Transverse colon (tissue), 4 donors: ENCODE measurements at regions not wholly inside any gene's neighbourhood (a gene's known extent, or its start where the extent isn't known, plus 50 kb on each side); places are given as distances from the start of the nearest gene placed in this dataset.

Source experiments
- DNase-seq: peaks from one replicate; pipeline ENCODE4 v3.0.0-alpha.2; 2019
- H3K27ac ChIP-seq, 4 donors: fragments of 200-600 bp; sonication (generic); 2 replicates each; pipeline ENCODE4 v1.5.1; 2016 to 2018; ENCODE audit warnings: inconsistent platforms in 4 of 4
- H3K27me3 ChIP-seq: fragments of 200-600 bp; sonication (generic); 2 replicates; pipeline ENCODE4 v1.5.1; 2017; ENCODE audit warnings: inconsistent platforms
- H3K36me3 ChIP-seq, 4 donors: fragments of 200-600 bp; sonication (generic); 2 replicates each; pipeline ENCODE4 v1.5.1; 2017 to 2019; ENCODE audit warnings: inconsistent platforms in 4 of 4
- H3K4me1 ChIP-seq, 4 donors: fragments of 200-600 bp; sonication (generic); 2 replicates each; pipeline ENCODE4 v1.5.1; 2017 to 2020; ENCODE audit warnings: inconsistent platforms in 4 of 4
- H3K4me3 ChIP-seq, 4 donors: fragments of 200-600 bp; sonication (generic); 1 replicate in 1 of 4; 2 replicates in 3 of 4; pipeline versions ENCODE4 v1.5.1 to v1.6.1; 2017 to 2019; ENCODE audit warnings: inconsistent platforms in 4 of 4
- H3K9me3 ChIP-seq, 2 donors: fragments of 200-600 bp; sonication (generic); 2 replicates each; pipeline ENCODE4 v1.5.1; 2017 to 2019; ENCODE audit warnings: inconsistent platforms in 2 of 2
- EP300 ChIP-seq: sonication (generic); formaldehyde crosslinking; IDR thresholded peaks from one replicate; pipeline ENCODE4 v1.6.1; 2017; ENCODE audit warnings: antibody characterized with exemption, low read depth
- POLR2A ChIP-seq: fragments of 450-650 bp; IDR thresholded peaks from one replicate; pipeline ENCODE4 v1.6.1; 2016; ENCODE audit warnings: antibody characterized with exemption, mild to moderate bottlenecking, moderate library complexity
- POLR2AphosphoS5 ChIP-seq, 3 donors: sonication (generic); formaldehyde crosslinking; IDR thresholded peaks; one replicate each; pipeline ENCODE4 v1.6.1; 2016; ENCODE audit warnings: antibody characterized with exemption in 3 of 3
- WGBS, 2 donors: methylation state at CpG; one replicate each; pipeline ENCODE4 v1.1.5; 2018; ENCODE audit warnings: low coverage in 1 of 2; 5-methylcytosine and 5-hydroxymethylcytosine counted together
- in situ Hi-C, 4 donors: fragments of 200-750 bp; cut with MboI; loops; one replicate each; pipeline versions ENCODE4 v1.15.0 to v1.15.1; 2017; ENCODE audit warnings: low sequenced_read_pairs in 3 of 4, low pct_ligation_motif_present in 1 of 4, low pct_unique_long_range_greater_than_20kb in 1 of 4
- intact Hi-C: fragments of 100-400 bp; cut with DNase I; formaldehyde crosslinking; loops from one replicate; pipeline ENCODE4 v1.15.1; 2023; ENCODE audit warnings: low total_unique reads
- TF ChIP-seq, protein P1 (sequence below), 5 experiments: fragments of 200-600 bp in 3 of 5; fragments of 450-650 bp in 2 of 5; sonication (generic) in 3 of 5; IDR thresholded peaks; 1 replicate in 2 of 5; 2 replicates in 3 of 5; pipeline ENCODE4 v1.5.1; 2016 to 2017; ENCODE audit warnings: antibody characterized with exemption in 5 of 5, inconsistent platforms in 3 of 5, mild to moderate bottlenecking in 2 of 5, moderate library complexity in 1 of 5

DNA sequence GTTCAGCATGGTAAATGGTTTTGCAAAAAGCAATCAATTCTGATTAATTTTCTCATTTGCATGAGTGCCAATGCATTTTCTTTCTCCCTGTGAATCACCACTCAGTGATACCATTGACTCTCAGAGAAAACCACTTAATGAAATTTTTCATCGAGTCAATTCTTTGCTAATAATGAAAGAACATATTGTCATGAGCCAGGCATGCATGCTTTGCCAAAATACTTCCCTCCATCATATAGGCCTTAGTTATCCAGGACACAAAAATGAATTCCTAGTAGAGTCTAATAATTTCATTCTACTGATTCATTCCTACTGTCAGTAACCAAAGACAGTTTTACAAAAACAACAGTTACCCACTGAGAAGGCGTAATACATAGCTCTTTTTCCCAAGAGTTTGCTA, 680.0 kb downstream of the TRIML1 start:
- H3K27ac ChIP-seq, result no peak overlapping the region
- H3K36me3 ChIP-seq, result no peaks in the 10 kb centered on the region
- in situ Hi-C loops, result no loop called here
- H3K27me3 ChIP-seq, result no peaks in the 10 kb centered on the region
- peaks cover 0 to 3% of the 10 kb centered on the region in 2 donors for H3K9me3 ChIP-seq
- intact Hi-C loops, result no loop called here
- no peak for DNase-seq
- TF ChIP-seq POLR2A (no peak), POLR2AphosphoS5 (IDR thresholded peaks at IDR 0.05) (no peak), EP300 (no peak)
- TF ChIP-seq, protein P1, sequence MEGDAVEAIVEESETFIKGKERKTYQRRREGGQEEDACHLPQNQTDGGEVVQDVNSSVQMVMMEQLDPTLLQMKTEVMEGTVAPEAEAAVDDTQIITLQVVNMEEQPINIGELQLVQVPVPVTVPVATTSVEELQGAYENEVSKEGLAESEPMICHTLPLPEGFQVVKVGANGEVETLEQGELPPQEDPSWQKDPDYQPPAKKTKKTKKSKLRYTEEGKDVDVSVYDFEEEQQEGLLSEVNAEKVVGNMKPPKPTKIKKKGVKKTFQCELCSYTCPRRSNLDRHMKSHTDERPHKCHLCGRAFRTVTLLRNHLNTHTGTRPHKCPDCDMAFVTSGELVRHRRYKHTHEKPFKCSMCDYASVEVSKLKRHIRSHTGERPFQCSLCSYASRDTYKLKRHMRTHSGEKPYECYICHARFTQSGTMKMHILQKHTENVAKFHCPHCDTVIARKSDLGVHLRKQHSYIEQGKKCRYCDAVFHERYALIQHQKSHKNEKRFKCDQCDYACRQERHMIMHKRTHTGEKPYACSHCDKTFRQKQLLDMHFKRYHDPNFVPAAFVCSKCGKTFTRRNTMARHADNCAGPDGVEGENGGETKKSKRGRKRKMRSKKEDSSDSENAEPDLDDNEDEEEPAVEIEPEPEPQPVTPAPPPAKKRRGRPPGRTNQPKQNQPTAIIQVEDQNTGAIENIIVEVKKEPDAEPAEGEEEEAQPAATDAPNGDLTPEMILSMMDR (IDR thresholded peaks at IDR 0.05), result no peak
- no peak overlapping the region for H3K4me3 ChIP-seq
- H3K4me1 ChIP-seq, result no peaks in the 10 kb centered on the region
- WGBS, 2 donors, result 55 to 67% methylated on average over 2 of the region's 2 CpGs

DNA sequence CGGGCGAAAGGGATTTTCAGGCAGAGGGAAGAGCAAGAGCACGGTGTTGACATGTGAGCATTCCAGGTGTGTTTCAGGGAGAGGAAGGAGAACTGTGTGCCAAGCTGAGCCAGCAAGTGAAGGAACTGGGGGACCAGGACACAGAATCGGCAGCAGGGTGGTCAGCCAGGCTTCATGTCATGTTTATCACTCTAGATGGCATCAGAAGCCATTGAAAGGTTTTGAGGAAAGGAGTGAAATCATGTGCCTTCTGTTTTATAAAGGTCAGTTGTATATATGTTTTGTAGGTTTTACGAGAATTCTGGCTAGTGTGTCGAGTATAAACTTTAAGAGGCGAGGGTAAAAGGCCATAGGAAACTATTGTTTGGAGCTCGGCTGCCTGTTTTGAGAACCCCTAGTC, 682.3 kb downstream of the TRIML1 start:
- Histone ChIP-seq H3K4me1 (no peaks in the 10 kb centered on the region), H3K27me3 (no peaks in the 10 kb centered on the region), H3K36me3 (no peaks in the 10 kb centered on the region), H3K9me3 (peaks cover 0 to 3% of the 10 kb centered on the region in 2 donors), H3K4me3 (no peak overlapping the region), H3K27ac (no peak overlapping the region)
- in situ Hi-C loops (no loop called here), intact Hi-C loops (no loop called here)
- 37 to 67% methylated on average over 6 to 8 of the region's 8 CpGs for WGBS, 2 donors
- no peak for DNase-seq
- TF ChIP-seq EP300 (no peak), POLR2A (no peak), POLR2AphosphoS5 (IDR thresholded peaks at IDR 0.05) (no peak)
- TF ChIP-seq, protein P1 (IDR thresholded peaks at IDR 0.05), result no peak

DNA sequence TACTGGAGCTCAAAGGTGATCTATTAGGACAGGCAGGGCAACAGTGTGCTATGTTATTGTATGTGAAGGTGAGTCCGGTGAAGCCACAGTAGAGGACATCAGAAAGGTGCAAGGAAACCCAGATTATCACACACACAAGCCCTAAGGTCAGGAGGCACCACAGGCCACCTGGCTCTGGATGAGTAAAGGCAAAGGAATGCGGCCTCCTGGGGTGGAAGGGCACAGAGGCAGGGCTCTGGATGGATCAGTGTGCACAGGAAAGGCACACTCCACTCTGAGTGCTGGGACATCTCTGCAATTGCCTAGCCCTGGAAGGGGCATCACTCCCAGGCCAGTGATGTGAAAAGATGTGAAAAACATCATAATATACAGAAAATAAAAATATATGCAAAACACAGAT, 683.5 kb downstream of the TRIML1 start:
- Histone ChIP-seq H3K27ac (no peak overlapping the region), H3K36me3 (no peaks in the 10 kb centered on the region), H3K27me3 (no peaks in the 10 kb centered on the region), H3K9me3 (no peaks in the 10 kb centered on the region), H3K4me1 (no peaks in the 10 kb centered on the region), H3K4me3 (no peak overlapping the region)
- DNase-seq, result no peak
- 82 to 83% methylated on average over 1 to 2 of the region's 2 CpGs for WGBS, 2 donors
- intact Hi-C loops, result no loop called here
- TF ChIP-seq EP300 (no peak), POLR2AphosphoS5 (IDR thresholded peaks at IDR 0.05) (no peak), POLR2A (no peak)
- TF ChIP-seq, protein P1 (IDR thresholded peaks at IDR 0.05), result no peak
- in situ Hi-C loops, result no loop called here

DNA sequence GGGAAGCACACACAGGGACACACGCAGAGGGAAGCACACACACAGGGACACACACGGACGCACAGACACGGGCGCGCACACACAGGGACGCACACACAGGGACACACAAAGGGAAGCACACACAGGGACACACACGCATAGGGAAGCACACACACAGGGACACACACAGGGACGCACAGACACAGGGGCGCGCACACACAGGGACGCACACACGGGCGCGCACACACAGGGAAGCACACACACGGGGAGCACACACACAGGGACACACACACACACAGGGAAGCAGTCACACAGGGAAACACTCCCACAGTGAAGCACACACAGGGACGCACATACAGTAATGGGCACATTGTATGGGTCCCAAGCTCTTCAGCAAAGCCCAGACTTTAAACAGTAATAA, 685.3 kb downstream of the TRIML1 start:
- H3K27me3 ChIP-seq, result no peaks in the 10 kb centered on the region

More for the DNA sequence above, 685.3 kb downstream of the TRIML1 start:
- no peaks in the 10 kb centered on the region for H3K9me3 ChIP-seq
- H3K27ac ChIP-seq, result no peak overlapping the region
- H3K4me1 ChIP-seq, result no peaks in the 10 kb centered on the region
- in situ Hi-C loops, result no loop called here
- intact Hi-C loops, result no loop called here
- H3K36me3 ChIP-seq, result no peaks in the 10 kb centered on the region
- no peak for DNase-seq
- H3K4me3 ChIP-seq, result no peak overlapping the region
- 92 to 98% methylated on average over 17 of the region's 17 CpGs for WGBS, 2 donors
- TF ChIP-seq POLR2AphosphoS5 (IDR thresholded peaks at IDR 0.05) (no peak), POLR2A (no peak), EP300 (no peak)
- TF ChIP-seq, protein P1 (IDR thresholded peaks at IDR 0.05), result no peak
